Skeletal muscle tissue (tissue), 3 donors: ENCODE measurements at regions not wholly inside any gene's neighbourhood (a gene's known extent, or its start where the extent isn't known, plus 50 kb on each side); places are given as distances from the start of the nearest gene placed in this dataset.

Experiments
- H3K27ac ChIP-seq: one replicate; pipeline ENCODE4 v1.7.0; 2013; ENCODE audit warnings: mild to moderate bottlenecking, low read depth, low read length, inconsistent platforms
- H3K27me3 ChIP-seq, 3 donors: one replicate each; pipeline ENCODE4 v1.7.0; 2013; ENCODE audit warnings: low read length in 3 of 3; ENCODE audit not compliant: control insufficient read depth in 3 of 3, insufficient read depth in 3 of 3
- H3K36me3 ChIP-seq, 3 donors: one replicate each; pipeline ENCODE4 v1.7.0; 2013; ENCODE audit warnings: low read length in 3 of 3; ENCODE audit not compliant: control insufficient read depth in 3 of 3, insufficient read depth in 3 of 3
- H3K4me1 ChIP-seq, 3 donors: one replicate each; pipeline ENCODE4 v1.7.0; 2013; ENCODE audit warnings: low read length in 3 of 3, mild to moderate bottlenecking in 3 of 3; ENCODE audit not compliant: control insufficient read depth in 3 of 3, insufficient read depth in 3 of 3
- H3K4me3 ChIP-seq, 3 donors: one replicate each; pipeline ENCODE4 v1.7.0; 2013; ENCODE audit warnings: low read length in 3 of 3
- H3K9ac ChIP-seq, 3 donors: one replicate each; pipeline ENCODE4 v1.7.0; 2013; ENCODE audit warnings: low read length in 3 of 3, mild to moderate bottlenecking in 3 of 3, moderate library complexity in 2 of 3, low read depth in 1 of 3
- H3K9me3 ChIP-seq, 3 donors: one replicate each; pipeline ENCODE4 v1.7.0; 2013; ENCODE audit warnings: low read length in 3 of 3; ENCODE audit not compliant: control insufficient read depth in 3 of 3
- donor health status: Osteomylitis.

DNA sequence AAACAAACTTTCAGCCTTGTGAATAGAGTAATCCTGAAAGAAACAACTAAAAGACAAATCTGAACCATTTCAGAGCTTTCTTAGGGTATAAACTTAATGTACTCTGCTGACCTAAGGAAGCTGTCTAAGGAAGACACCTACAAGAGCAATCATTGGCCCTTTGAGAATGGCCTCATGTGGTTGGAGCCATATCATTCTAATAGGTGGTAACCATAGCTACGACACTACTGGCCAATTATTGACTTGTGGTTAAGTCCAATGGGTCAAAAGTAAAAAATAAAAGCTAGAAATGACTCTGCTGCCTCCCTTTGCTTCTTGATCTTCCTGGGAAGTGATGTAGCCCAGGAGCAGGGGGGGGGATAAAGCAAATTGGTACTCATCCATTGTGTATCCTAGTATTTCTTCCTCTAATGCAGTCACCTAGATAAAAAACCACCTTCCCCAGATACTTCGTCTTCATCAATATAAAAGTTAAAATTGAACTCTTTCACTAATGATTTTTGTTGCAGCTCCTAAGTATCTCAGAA is 547.0 kb downstream of the ARAP2 start:
- H3K4me1 ChIP-seq = no peaks in the 10 kb centered on the region
- H3K36me3 ChIP-seq = no peaks in the 10 kb centered on the region
- no peak overlapping the region for H3K9ac ChIP-seq
- no peak overlapping the region for H3K27ac ChIP-seq
- H3K4me3 ChIP-seq = no peak overlapping the region
- H3K9me3 ChIP-seq = no peaks in the 10 kb centered on the region
- H3K27me3 ChIP-seq = no peaks in the 10 kb centered on the region

DNA sequence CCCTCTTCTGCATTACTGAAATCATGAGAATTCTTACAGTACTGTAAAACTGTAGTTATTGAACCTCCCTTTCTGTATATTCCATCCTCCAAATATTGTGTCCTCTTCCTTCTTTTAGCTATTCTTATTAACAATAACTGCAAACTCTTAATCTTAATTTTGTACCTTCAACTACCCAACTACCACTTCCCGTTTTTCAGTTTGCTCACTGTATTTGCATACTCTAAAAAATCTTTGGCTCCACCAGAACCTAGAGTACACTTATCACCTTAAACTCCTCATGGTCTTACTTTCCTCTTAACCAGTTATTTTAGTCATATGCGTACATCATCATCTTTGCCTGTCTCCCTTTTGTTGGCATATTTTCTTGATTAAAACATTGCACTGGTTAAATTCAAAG is 543.7 kb downstream of the ARAP2 start:
- Histone ChIP-seq H3K4me3 (no peak overlapping the region), H3K36me3 (no peaks in the 10 kb centered on the region), H3K27ac (no peak overlapping the region), H3K4me1 (no peaks in the 10 kb centered on the region), H3K27me3 (no peaks in the 10 kb centered on the region), H3K9ac (no peak overlapping the region), H3K9me3 (no peaks in the 10 kb centered on the region)

DNA sequence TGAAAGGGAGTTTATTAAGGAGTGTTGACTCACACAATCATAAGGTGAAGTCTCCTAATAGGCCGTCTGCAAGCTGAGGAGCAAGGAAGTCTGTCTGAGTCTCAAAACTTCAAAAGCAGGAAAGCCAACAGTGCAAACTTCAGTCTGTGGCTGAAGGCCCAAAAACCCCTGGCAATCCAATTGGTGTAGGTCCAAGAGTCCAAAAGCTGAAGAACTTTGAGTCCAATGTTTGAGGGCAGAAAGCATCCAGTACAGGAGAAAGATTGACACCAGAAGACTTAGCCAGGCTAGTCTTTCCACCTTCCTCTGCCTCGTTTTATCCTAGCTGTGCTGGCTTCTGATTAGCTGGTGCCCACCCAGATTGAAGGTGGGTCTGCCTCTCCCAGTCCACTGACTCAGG is 535.2 kb downstream of the ARAP2 start:
- Histone ChIP-seq H3K9ac (no peak overlapping the region), H3K36me3 (no peaks in the 10 kb centered on the region), H3K27me3 (no peaks in the 10 kb centered on the region), H3K27ac (no peak overlapping the region), H3K9me3 (peaks cover 4 to 9% (median 5%) of the 10 kb centered on the region in 3 donors), H3K4me1 (no peaks in the 10 kb centered on the region), H3K4me3 (no peak overlapping the region)

DNA sequence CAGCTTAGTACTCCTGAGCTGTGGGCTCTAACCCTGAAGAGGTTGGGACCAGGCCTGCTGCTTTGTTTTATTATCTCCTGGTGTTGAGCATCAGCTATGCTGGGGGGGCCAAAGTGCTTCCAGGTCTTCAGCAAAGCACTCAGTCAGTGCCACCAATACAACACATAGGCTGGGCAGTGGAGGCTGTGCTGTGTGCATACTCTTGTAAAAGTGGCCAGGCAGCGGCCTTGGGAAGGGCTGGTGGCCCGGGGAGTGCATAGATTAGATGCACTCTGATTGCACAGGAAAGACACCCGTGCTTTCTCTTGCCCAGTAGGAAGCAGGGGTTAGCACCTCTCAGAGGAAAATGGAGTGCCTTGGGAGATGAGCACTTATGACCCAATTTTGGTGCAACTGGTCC is 534.0 kb downstream of the ARAP2 start:
- no peaks in the 10 kb centered on the region for H3K4me1 ChIP-seq
- no peaks in the 10 kb centered on the region for H3K27me3 ChIP-seq
- H3K4me3 ChIP-seq = no peak overlapping the region
- peaks cover 4 to 9% (median 5%) of the 10 kb centered on the region in 3 donors for H3K9me3 ChIP-seq
- no peak overlapping the region for H3K27ac ChIP-seq
- H3K9ac ChIP-seq = no peak overlapping the region
- H3K36me3 ChIP-seq = no peaks in the 10 kb centered on the region

DNA sequence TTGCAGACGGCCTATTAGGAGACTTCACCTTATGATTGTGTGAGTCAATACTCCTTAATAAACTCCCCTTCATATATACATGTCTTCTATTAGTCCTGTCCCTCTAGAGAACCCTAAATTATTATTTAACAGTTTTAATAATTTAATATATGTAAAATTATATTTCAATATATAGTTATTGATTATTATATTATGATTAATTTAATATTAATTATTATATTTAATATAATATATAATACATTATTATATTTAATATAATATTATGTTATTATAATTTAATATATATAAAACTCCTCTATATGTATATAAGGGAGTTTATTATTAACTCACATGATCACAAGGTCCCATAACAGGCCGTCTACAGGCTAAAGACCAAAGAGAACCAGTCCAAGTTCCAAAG is 533.2 kb downstream of the ARAP2 start:
- Histone ChIP-seq H3K36me3 (no peaks in the 10 kb centered on the region), H3K9me3 (peaks cover 4 to 9% (median 5%) of the 10 kb centered on the region in 3 donors), H3K4me1 (no peaks in the 10 kb centered on the region), H3K9ac (no peak overlapping the region), H3K27ac (no peak overlapping the region), H3K27me3 (no peaks in the 10 kb centered on the region), H3K4me3 (no peak overlapping the region)

DNA sequence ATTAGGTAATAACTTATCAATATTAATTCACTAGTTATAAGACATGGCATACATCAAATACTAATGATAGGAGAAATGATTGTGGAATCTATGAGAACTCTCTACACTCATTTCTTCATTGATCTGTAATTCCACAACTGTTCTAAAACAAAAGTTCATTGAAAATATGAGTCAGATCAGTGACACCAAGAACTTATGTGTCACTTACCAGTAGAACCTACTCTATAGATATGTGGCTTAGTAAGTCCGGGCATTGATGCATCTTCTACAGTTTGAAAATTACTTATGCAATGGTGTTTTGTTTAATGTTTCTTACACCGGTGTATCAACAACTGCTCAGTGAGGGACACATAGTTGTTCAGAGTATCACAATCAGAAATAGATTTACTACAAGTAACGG is 520.3 kb downstream of the ARAP2 start:
- Histone ChIP-seq H3K27me3 (no peaks in the 10 kb centered on the region), H3K36me3 (no peaks in the 10 kb centered on the region), H3K9ac (no peak overlapping the region), H3K9me3 (no peaks in the 10 kb centered on the region), H3K4me1 (no peaks in the 10 kb centered on the region), H3K27ac (no peak overlapping the region), H3K4me3 (no peak overlapping the region)

DNA sequence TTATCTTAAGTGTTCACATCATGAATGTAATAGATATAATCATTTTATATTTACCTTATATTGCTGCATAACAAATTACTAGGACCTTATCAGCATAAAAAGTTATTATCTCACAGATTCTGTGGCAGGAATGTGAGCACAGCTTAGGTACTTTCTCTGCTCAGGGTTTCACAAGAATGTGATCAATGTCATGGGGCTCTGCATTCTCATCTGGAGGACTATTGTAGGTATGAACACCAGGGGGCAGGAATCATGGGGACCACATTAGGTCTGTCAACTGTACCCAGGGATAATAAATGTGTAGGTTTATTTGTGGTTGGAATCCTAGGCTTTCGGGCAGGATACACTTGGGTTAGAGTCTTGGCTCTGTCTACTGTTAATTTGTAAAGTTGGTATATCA is 519.2 kb downstream of the ARAP2 start:
- no peak overlapping the region for H3K27ac ChIP-seq
- no peak overlapping the region for H3K4me3 ChIP-seq
- no peaks in the 10 kb centered on the region for H3K27me3 ChIP-seq
- no peaks in the 10 kb centered on the region for H3K9me3 ChIP-seq
- no peaks in the 10 kb centered on the region for H3K4me1 ChIP-seq
- no peaks in the 10 kb centered on the region for H3K36me3 ChIP-seq
- H3K9ac ChIP-seq = no peak overlapping the region

DNA sequence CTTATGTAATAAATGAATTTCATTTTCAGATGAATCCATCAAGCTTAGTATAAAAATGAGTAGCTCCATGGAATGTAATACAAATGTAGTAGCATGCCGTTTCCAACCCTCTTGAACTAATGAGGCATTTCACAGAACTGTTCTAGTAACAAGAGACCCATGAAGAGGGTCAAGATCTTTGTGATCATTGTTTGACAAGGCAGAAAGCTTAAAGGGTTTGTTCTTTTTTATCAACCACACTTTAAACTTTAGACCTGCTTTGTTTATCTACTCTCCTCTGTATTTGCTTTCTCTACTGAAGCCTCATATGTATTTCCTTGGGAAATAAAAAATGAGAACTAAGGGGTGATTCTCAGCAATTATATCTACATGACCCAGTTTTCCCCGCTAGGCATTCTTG is 513.9 kb downstream of the ARAP2 start:
- no peaks in the 10 kb centered on the region for H3K27me3 ChIP-seq
- H3K27ac ChIP-seq = no peak overlapping the region
- no peak overlapping the region for H3K4me3 ChIP-seq
- H3K4me1 ChIP-seq = no peaks in the 10 kb centered on the region
- H3K9ac ChIP-seq = no peak overlapping the region
- no peaks in the 10 kb centered on the region for H3K36me3 ChIP-seq
- peaks cover 0 to 3% (median 0%) of the 10 kb centered on the region in 3 donors for H3K9me3 ChIP-seq

DNA sequence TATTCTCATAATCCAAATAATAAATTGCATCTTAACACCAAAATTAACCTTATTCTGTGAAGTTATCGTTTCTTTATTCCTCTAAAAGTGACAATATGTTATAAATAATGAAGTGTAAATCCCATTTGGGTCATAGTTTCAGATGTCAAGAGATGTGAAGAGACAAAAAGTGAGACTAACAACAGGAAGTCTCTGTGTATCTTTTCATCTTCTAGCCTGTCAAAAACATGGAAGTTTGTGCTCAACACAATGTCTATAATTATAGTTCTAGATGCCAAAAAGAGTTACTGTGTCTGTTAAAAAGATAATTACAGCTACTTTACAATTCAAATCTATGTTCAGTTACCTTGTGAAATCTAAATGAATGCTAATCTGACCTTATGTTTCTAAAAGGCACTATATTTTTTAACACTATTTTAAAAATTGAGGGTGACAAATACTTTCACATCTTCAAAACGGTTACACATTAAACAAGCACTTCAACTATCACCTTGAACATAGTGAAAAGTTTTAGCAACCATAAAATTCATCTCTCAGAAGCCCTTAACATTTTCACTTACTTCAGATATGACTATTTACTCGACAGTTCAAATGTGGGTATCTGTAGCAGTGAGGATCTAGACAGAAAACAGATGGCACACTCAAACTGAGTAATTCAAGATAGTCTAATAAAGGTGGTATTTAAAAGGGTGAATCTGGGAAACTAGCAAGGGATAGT is 509.8 kb downstream of the ARAP2 start:
- Histone ChIP-seq H3K36me3 (no peaks in the 10 kb centered on the region), H3K4me3 (no peak overlapping the region), H3K4me1 (no peaks in the 10 kb centered on the region), H3K9me3 (peaks cover 0 to 3% (median 0%) of the 10 kb centered on the region in 3 donors), H3K9ac (no peak overlapping the region), H3K27ac (no peak overlapping the region), H3K27me3 (no peaks in the 10 kb centered on the region)

DNA sequence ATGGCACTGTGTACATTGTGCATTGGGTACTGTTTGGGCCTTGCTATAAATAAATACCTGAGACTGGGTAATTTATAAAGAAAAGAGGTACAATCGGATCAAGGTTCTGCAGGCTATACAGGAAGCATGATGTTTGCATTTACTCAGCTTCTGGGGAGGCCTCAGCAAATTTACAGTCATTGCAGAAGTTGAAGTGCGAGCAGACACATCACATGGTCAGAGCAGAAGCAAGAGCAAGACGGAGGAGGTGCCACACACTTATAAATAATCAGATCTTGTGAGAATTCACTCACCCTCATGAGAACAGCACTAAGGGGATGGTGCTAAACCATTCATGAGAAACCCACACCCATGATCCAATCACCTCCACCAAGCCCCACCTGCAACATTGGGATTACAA is 505.0 kb downstream of the ARAP2 start:
- Histone ChIP-seq H3K4me1 (no peaks in the 10 kb centered on the region), H3K27me3 (no peaks in the 10 kb centered on the region), H3K9ac (no peak overlapping the region), H3K9me3 (peaks cover 0 to 5% (median 0%) of the 10 kb centered on the region in 3 donors), H3K36me3 (no peaks in the 10 kb centered on the region), H3K4me3 (no peak overlapping the region), H3K27ac (no peak overlapping the region)
